ENCODE measurements at regions not wholly inside any gene's neighbourhood (a gene's known extent, or its start where the extent isn't known, plus 50 kb on each side); places are given as distances from the start of the nearest gene placed in this dataset.

DNA sequence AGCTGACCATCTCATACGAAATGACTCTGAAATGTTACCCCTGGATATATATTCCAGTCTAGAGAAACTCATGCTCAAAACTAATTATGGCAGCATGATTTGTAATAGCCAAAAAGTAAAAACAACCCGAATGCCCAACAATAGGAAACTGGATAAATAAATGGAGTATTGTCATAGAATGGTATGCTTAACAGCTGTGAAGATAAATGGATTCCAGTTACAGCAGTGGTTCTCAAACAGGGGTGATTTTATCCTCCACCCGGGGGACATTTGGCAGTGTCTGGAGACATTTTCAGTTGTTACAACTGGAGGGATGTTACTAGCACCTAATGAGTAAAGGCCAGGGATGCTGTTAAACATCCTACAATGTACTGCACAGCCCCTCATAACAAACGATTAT is 52.3 kb upstream of the PIAS1 start:
- H3K36me3 ChIP-seq (ENCODE audit: control insufficient read depth in 2 of 2, extremely low read depth in 1 of 2, insufficient read depth in 2 of 2, low read length in 2 of 2) = no peaks in the 10 kb centered on the region
- no peak overlapping the region for H3K4me2 ChIP-seq (ENCODE audit: insufficient read depth, low read length)
- no peak overlapping the region for H2AFZ ChIP-seq (ENCODE audit: low read depth, low read length)
- H3K27me3 ChIP-seq (ENCODE audit: control insufficient read depth in 2 of 2, insufficient read depth in 2 of 2, low read length in 2 of 2) = peaks cover 0 to 2% of the 10 kb centered on the region in 2 experiments
- DNase-seq (ENCODE audit: low read depth, low spot score) (no peak), FAIRE-seq (no peak)
- no peaks in the 10 kb centered on the region for H3K79me2 ChIP-seq (ENCODE audit: control insufficient read depth, insufficient read depth, low read length)
- no peaks in the 10 kb centered on the region for H3K9me1 ChIP-seq (replicated peaks; ENCODE audit: control insufficient read depth, extremely low read depth, insufficient read depth, low read length)
- intact Hi-C loops (cut with micrococcal nuclease) (no loop called here), dilution Hi-C loops (cut with MboI; ENCODE audit: extremely low pct_ligation_motif_present, low sequenced_read_pairs) (no loop called here)
- H4K20me1 ChIP-seq (replicated peaks; ENCODE audit: control insufficient read depth, extremely low read depth, insufficient read depth, low read length) = no peaks in the 10 kb centered on the region
- no peak overlapping the region for H3K9ac ChIP-seq (replicated peaks; ENCODE audit: extremely low read depth, insufficient read depth, low read length)
- no TSS peak for BruUV-seq (replicated peaks)
- H3K27ac ChIP-seq (ENCODE audit: insufficient read depth, low read depth, low read length) = no peak overlapping the region
- CTCF ChIA-PET = no interaction called here
- H3K9me3 ChIP-seq (replicated peaks; ENCODE audit: control insufficient read depth, insufficient read depth, low read length) = no peaks in the 10 kb centered on the region
- no peak overlapping the region for H3K4me3 ChIP-seq (replicated peaks in 1 of 3; ENCODE audit: insufficient read depth in 1 of 3, low read depth in 1 of 3, low read length in 3 of 3)
- TF ChIP-seq FOS (IDR thresholded peaks at IDR 0.05; ENCODE audit: borderline replicate concordance, insufficient read depth, low read length) = no peak
- no peak for TF ChIP-seq JUN (IDR thresholded peaks at IDR 0.05; ENCODE audit: borderline replicate concordance, insufficient read depth, insufficient read length, low read depth)
- TF ChIP-seq MYC (IDR thresholded peaks at IDR 0.05; ENCODE audit: low read depth, low read length) = no peak
- TF ChIP-seq CTCF (IDR thresholded peaks at IDR 0.05; ENCODE audit: extremely low read depth in 1 of 2, insufficient read depth in 1 of 2, low read depth in 1 of 2, low read length in 2 of 2) = no peak
- no peak for TF ChIP-seq POLR2A (IDR thresholded peaks at IDR 0.05; ENCODE audit: low read depth, low read length)
- TF ChIP-seq POLR2AphosphoS5 (IDR thresholded peaks at IDR 0.05; ENCODE audit: insufficient read depth, low read depth, low read length) = no peak
- no peak for TF ChIP-seq EZH2 (IDR thresholded peaks at IDR 0.05; ENCODE audit: borderline replicate concordance, low read depth, low read length, severe bottlenecking)
- no peak for TF ChIP-seq GATA2 (IDR thresholded peaks at IDR 0.05; ENCODE audit: insufficient read depth, insufficient read length, low read depth, low read length)
- TF ChIP-seq MAX (IDR thresholded peaks at IDR 0.05; ENCODE audit: insufficient read depth, insufficient read length) = no peak
- POLR2A ChIA-PET = no interaction called here
- no peaks in the 10 kb centered on the region for H3K4me1 ChIP-seq (ENCODE audit: control insufficient read depth, extremely low read depth, insufficient read depth, low read length)
